Smooth muscle cell (in vitro differentiated cells): ENCODE measurements at regions not wholly inside any gene's neighbourhood (a gene's known extent, or its start where the extent isn't known, plus 50 kb on each side); places are given as distances from the start of the nearest gene placed in this dataset.
A peak's percentile ranks its signal among the peaks of the same experiment; 100 is the strongest.

Experiments
- DNase-seq: peaks from one replicate; lab custom pipeline; 2025; ENCODE audit not compliant: unreplicated experiment; lab: John Stamatoyannopoulos, UW
- H2AFZ ChIP-seq: fragments of 200-600 bp; sonication (generic); 2 replicates; pipeline ENCODE4 v1.6.0; 2016; ENCODE audit warnings: antibody characterized with exemption, low read depth, mild to moderate bottlenecking
- H3F3A ChIP-seq: fragments of 200-600 bp; sonication (generic); 2 replicates; pipeline ENCODE4 v1.6.0; 2017; ENCODE audit warnings: antibody characterized with exemption, low read depth
- H3K27ac ChIP-seq: fragments of 200-600 bp; sonication (generic); 2 replicates; pipeline ENCODE4 v1.5.1; 2016; ENCODE audit warnings: low read depth, mild to moderate bottlenecking
- H3K27me3 ChIP-seq: fragments of 200-600 bp; sonication (generic); 2 replicates; pipeline ENCODE4 v1.6.1; 2016; ENCODE audit warnings: low read depth, mild to moderate bottlenecking
- H3K36me3 ChIP-seq: fragments of 200-600 bp; sonication (generic); 2 replicates; pipeline ENCODE4 v1.5.1; 2016; ENCODE audit warnings: low read depth
- H3K4me1 ChIP-seq: fragments of 200-600 bp; sonication (generic); 2 replicates; pipeline ENCODE4 v1.5.1; 2016; ENCODE audit warnings: low read depth
- H3K4me2 ChIP-seq: fragments of 200-600 bp; sonication (generic); 2 replicates; pipeline ENCODE4 v1.6.0; 2016; ENCODE audit warnings: mild to moderate bottlenecking
- H3K4me3 ChIP-seq: fragments of 200-600 bp; sonication (generic); 2 replicates; pipeline ENCODE4 v1.5.1; 2016; ENCODE audit warnings: mild to moderate bottlenecking
- H3K79me2 ChIP-seq: fragments of 200-600 bp; sonication (generic); 2 replicates; pipeline ENCODE4 v1.6.0; 2016; ENCODE audit warnings: low read depth, mild to moderate bottlenecking
- H3K9ac ChIP-seq: fragments of 200-600 bp; sonication (generic); 2 replicates; pipeline ENCODE4 v1.6.0; 2016; ENCODE audit warnings: low read depth
- H3K9me3 ChIP-seq: fragments of 200-600 bp; sonication (generic); replicated peaks from 2 replicates; pipeline ENCODE4 v1.5.1; 2016; ENCODE audit warnings: low read depth
- H4K20me1 ChIP-seq: fragments of 200-600 bp; sonication (generic); 2 replicates; pipeline ENCODE4 v1.6.0; 2016; ENCODE audit warnings: low read depth
- CTCF ChIP-seq: fragments of 200-600 bp; sonication (generic); IDR thresholded peaks from 2 replicates; pipeline ENCODE4 v1.5.1; 2017; ENCODE audit warnings: borderline replicate concordance, mild to moderate bottlenecking, antibody characterized with exemption; ENCODE audit not compliant: insufficient read depth, poor library complexity, severe bottlenecking
- WGBS: methylation state at CpG from one replicate; pipeline ENCODE4 v1.1.7; 2016; ENCODE audit warnings: low lambda C conversion rate; 5-methylcytosine and 5-hydroxymethylcytosine counted together

DNA sequence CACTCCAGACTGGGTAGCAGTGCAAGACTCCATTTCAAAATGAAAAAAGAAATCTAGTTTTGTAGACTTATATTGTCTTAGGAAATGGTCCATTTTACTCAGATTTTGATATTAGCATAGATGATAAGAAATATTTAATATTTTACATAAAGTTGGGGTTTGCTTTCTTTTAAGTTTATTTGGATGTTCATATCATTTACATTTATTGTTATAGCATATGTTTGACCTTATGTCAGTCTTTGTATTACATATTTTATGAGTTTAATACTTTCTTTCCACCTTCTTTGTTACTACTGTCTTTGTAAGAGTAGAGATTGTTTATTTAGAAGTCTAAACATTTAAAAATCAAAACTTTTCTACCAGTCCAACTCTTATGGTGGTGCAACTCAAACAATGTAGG, 162.7 kb upstream of the OTX2 start:
- H3K27ac ChIP-seq = no peak overlapping the region
- H2AFZ ChIP-seq = no peak overlapping the region
- no peaks in the 10 kb centered on the region for H3K9me3 ChIP-seq
- no peak overlapping the region for H3K4me3 ChIP-seq
- no peaks in the 10 kb centered on the region for H3F3A ChIP-seq
- H3K36me3 ChIP-seq = no peaks in the 10 kb centered on the region
- H3K4me2 ChIP-seq = no peak overlapping the region
- H3K4me1 ChIP-seq = peaks cover 3% of the 10 kb centered on the region
- no peaks in the 10 kb centered on the region for H3K79me2 ChIP-seq
- H4K20me1 ChIP-seq = no peaks in the 10 kb centered on the region
- TF ChIP-seq CTCF = no peak
- no peak overlapping the region for H3K9ac ChIP-seq
- no peak for DNase-seq
- H3K27me3 ChIP-seq = no peaks in the 10 kb centered on the region

DNA sequence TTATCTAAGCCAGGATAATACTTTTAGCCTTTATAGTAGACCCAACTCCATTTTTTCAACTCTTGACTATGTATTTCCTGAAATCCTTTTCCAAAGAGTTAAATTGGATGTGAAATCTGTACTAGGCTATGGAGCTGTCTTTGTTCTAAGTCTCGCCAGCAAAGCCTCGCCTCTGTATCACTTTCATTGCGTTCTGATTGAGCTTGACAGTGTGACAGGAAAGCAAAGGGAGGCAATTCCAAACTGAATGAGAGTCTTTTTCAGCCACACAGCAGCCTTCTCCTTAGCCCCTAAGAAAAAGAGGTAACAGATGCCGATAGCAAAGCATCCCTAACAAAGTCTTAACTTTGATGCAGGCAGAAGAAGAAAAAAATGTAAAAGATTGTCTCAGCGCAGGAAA, 154.6 kb upstream of the OTX2 start:
- no peaks in the 10 kb centered on the region for H3K27me3 ChIP-seq

GRCh38 chr14:56963381-56963780, 153.1 kb upstream of the OTX2 start:
- Histone ChIP-seq H3K27me3 (no peaks in the 10 kb centered on the region), H4K20me1 (no peaks in the 10 kb centered on the region), H3K36me3 (no peaks in the 10 kb centered on the region), H2AFZ (no peak overlapping the region), H3K27ac (no peak overlapping the region), H3F3A (no peaks in the 10 kb centered on the region), H3K4me2 (no peak overlapping the region), H3K79me2 (no peaks in the 10 kb centered on the region), H3K4me3 (no peak overlapping the region), H3K4me1 (peaks cover 4% of the 10 kb centered on the region), H3K9ac (no peak overlapping the region), H3K9me3 (no peaks in the 10 kb centered on the region)
- TF ChIP-seq CTCF = no peak
- DNase-seq = no peak
- WGBS = 68% methylated on average over 6 of the region's 6 CpGs

More for the DNA sequence above, 154.6 kb upstream of the OTX2 start:
- no peak overlapping the region for H3K9ac ChIP-seq
- no peaks in the 10 kb centered on the region for H3K79me2 ChIP-seq
- no peaks in the 10 kb centered on the region for H4K20me1 ChIP-seq
- H3K27ac ChIP-seq = no peak overlapping the region
- H3F3A ChIP-seq = no peaks in the 10 kb centered on the region
- H3K9me3 ChIP-seq = no peaks in the 10 kb centered on the region
- 70% methylated on average over 5 of the region's 5 CpGs for WGBS
- no peak for TF ChIP-seq CTCF
- H2AFZ ChIP-seq = no peak overlapping the region
- no peak for DNase-seq
- no peak overlapping the region for H3K4me3 ChIP-seq
- peaks cover 4% of the 10 kb centered on the region for H3K4me1 ChIP-seq
- H3K4me2 ChIP-seq = peak overlapping the region; percentile 5
- no peaks in the 10 kb centered on the region for H3K36me3 ChIP-seq

GRCh38 chr14:56962444-56963080, 152.3 kb upstream of the OTX2 start:
- 93% methylated on average over 4 of the region's 4 CpGs for WGBS

More at GRCh38 chr14:56962444-56963080, 152.3 kb upstream of the OTX2 start:
- Histone ChIP-seq H3K27me3 (no peaks in the 10 kb centered on the region), H3K79me2 (no peaks in the 10 kb centered on the region), H4K20me1 (no peaks in the 10 kb centered on the region), H3K4me1 (peaks cover 4% of the 10 kb centered on the region), H2AFZ (no peak overlapping the region), H3K36me3 (no peaks in the 10 kb centered on the region), H3K27ac (no peak overlapping the region), H3K4me2 (no peak overlapping the region), H3K9me3 (no peaks in the 10 kb centered on the region), H3K4me3 (no peak overlapping the region), H3K9ac (no peak overlapping the region), H3F3A (no peaks in the 10 kb centered on the region)
- TF ChIP-seq CTCF = no peak
- no peak for DNase-seq
